GM12872 (cell line): ENCODE measurements at regions not wholly inside any gene's neighbourhood (a gene's known extent, or its start where the extent isn't known, plus 50 kb on each side); places are given as distances from the start of the nearest gene placed in this dataset.

ENCODE experiments used
- TF ChIP-seq, protein P1 (sequence below): IDR thresholded peaks from 3 replicates; pipeline ENCODE4 v1.5.1; 2011; ENCODE audit warnings: low read depth, mild to moderate bottlenecking, low read length, moderate library complexity; ENCODE audit not compliant: insufficient read depth

GRCh38 chr10:61299841-61300240 is 153.3 kb downstream of the TMEM26 start:
- TF ChIP-seq, protein P1, sequence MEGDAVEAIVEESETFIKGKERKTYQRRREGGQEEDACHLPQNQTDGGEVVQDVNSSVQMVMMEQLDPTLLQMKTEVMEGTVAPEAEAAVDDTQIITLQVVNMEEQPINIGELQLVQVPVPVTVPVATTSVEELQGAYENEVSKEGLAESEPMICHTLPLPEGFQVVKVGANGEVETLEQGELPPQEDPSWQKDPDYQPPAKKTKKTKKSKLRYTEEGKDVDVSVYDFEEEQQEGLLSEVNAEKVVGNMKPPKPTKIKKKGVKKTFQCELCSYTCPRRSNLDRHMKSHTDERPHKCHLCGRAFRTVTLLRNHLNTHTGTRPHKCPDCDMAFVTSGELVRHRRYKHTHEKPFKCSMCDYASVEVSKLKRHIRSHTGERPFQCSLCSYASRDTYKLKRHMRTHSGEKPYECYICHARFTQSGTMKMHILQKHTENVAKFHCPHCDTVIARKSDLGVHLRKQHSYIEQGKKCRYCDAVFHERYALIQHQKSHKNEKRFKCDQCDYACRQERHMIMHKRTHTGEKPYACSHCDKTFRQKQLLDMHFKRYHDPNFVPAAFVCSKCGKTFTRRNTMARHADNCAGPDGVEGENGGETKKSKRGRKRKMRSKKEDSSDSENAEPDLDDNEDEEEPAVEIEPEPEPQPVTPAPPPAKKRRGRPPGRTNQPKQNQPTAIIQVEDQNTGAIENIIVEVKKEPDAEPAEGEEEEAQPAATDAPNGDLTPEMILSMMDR: no peak

- TF ChIP-seq, protein P1: no peak
Measured at GRCh38 chr10:61299156-61299555, 154.0 kb downstream of the TMEM26 start.

- TF ChIP-seq, protein P1: no peak
Measured at GRCh38 chr10:61298194-61298593, 155.0 kb downstream of the TMEM26 start.

DNA sequence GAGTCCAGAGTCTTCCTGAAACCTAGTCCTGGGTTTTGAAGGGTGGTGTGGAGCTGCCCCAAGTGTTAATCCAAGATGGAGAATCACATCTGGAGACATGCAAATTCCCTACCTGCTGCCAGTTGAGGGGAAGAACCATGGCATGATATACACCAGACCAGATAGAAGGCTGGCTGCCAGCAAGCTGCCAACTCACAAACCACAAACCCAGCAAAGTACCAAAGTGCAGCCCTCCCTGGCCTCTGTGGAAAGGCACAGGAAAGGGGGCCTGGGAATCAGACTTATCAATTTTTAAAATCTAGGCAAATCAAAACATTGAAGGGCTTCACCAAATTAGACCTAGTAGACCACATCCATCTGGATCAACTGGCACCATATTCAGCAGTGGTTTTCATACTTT is 157.0 kb downstream of the TMEM26 start:
- TF ChIP-seq, protein P1: no peak

- TF ChIP-seq, protein P1: no peak
Measured at GRCh38 chr10:61294131-61294530, 159.1 kb downstream of the TMEM26 start.

- TF ChIP-seq, protein P1: no peak
Measured at GRCh38 chr10:61289813-61290212, 163.4 kb downstream of the TMEM26 start.

DNA sequence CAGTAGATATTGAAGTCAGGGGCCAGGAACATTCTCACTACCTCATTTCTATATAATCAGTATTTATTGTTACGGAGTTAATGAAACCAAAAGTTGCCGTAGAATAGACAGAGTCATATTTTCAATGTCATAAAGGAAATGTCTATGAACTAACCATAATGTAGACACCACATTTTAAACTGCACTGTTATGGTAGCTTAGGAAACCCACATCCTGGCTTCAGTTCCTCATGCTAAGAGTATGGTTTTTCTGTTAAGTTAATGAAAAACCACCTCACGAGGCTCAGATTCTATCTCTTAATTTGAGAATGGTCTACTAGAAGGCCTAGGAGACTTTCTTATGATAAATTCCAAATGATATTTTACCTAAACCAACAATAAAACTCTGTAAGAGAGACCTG is 166.5 kb downstream of the TMEM26 start:
- TF ChIP-seq, protein P1: no peak

GRCh38 chr10:61285749-61286148 is 167.4 kb downstream of the TMEM26 start:
- TF ChIP-seq, protein P1: no peak
